H9 (cell line): ENCODE measurements at regions not wholly inside any gene's neighbourhood (a gene's known extent, or its start where the extent isn't known, plus 50 kb on each side); places are given as distances from the start of the nearest gene placed in this dataset.

Experiments
- DNase-seq: peaks from one replicate; pipeline ENCODE4 v3.0.0-alpha.2; 2017
- H2AFZ ChIP-seq: one replicate; pipeline ENCODE4 v1.6.1; 2013; ENCODE audit warnings: mild to moderate bottlenecking, low read length, control low read depth, moderate library complexity
- H2AK5ac ChIP-seq: 2 replicates; pipeline ENCODE4 v1.6.1; 2013; ENCODE audit warnings: low read length, control low read depth, mixed read lengths; ENCODE audit not compliant: insufficient read length
- H2BK120ac ChIP-seq: one replicate; pipeline ENCODE4 v1.6.1; 2013; ENCODE audit warnings: low read depth, mild to moderate bottlenecking, low read length, control low read depth, inconsistent platforms; ENCODE audit not compliant: poor library complexity, severe bottlenecking
- H2BK12ac ChIP-seq: 2 replicates; pipeline ENCODE4 v1.6.1; 2013; ENCODE audit warnings: low read length, control low read depth, mixed read lengths, low read depth; ENCODE audit not compliant: insufficient read length
- H2BK15ac ChIP-seq: 2 replicates; pipeline ENCODE4 v1.6.1; 2013; ENCODE audit warnings: low read depth, low read length, control low read depth
- H2BK20ac ChIP-seq: one replicate; pipeline ENCODE4 v1.6.1; 2013; ENCODE audit warnings: low read depth, mild to moderate bottlenecking, low read length, control low read depth, inconsistent platforms; ENCODE audit not compliant: poor library complexity, severe bottlenecking
- H2BK5ac ChIP-seq: 2 replicates; pipeline ENCODE4 v1.6.1; 2013; ENCODE audit warnings: low read length, control low read depth, mixed read lengths; ENCODE audit not compliant: insufficient read length
- H3K14ac ChIP-seq: 2 replicates; pipeline ENCODE4 v1.6.1; 2013; ENCODE audit warnings: low read length, control low read depth; ENCODE audit not compliant: insufficient read depth
- H3K18ac ChIP-seq: 2 replicates; pipeline ENCODE4 v1.6.1; 2013; ENCODE audit warnings: low read depth, mild to moderate bottlenecking, mixed read lengths, low read length, control low read depth; ENCODE audit not compliant: insufficient read length
- H3K23ac ChIP-seq: 2 replicates; pipeline ENCODE4 v1.6.1; 2013; ENCODE audit warnings: low read length, control low read depth, mixed read lengths, low read depth; ENCODE audit not compliant: insufficient read length
- H3K23me2 ChIP-seq: 2 replicates; pipeline ENCODE4 v1.6.1; 2013; ENCODE audit warnings: low read depth, mild to moderate bottlenecking, mixed read lengths, low read length, control low read depth; ENCODE audit not compliant: insufficient read length, poor library complexity, severe bottlenecking
- H3K27ac ChIP-seq: 2 replicates; pipeline ENCODE4 v1.5.1; 2013; ENCODE audit warnings: low read length, control low read depth, mixed read lengths, low read depth; ENCODE audit not compliant: insufficient read length
- H3K27me3 ChIP-seq: 2 replicates; pipeline ENCODE4 v1.6.1; 2013; ENCODE audit warnings: low read length, control low read depth, inconsistent platforms; ENCODE audit not compliant: insufficient read depth
- H3K4ac ChIP-seq: 2 replicates; pipeline ENCODE4 v1.6.1; 2013; ENCODE audit warnings: low read depth, mild to moderate bottlenecking, control low read depth, inconsistent platforms, low read length, moderate library complexity
- H3K4me1 ChIP-seq: 2 replicates; pipeline ENCODE4 v1.6.1; 2013; ENCODE audit warnings: low read length, control low read depth, inconsistent platforms; ENCODE audit not compliant: insufficient read depth
- H3K4me2 ChIP-seq: 2 replicates; pipeline ENCODE4 v1.6.1; 2013; ENCODE audit warnings: low read length, control low read depth, mixed read lengths; ENCODE audit not compliant: insufficient read length, insufficient read depth
- H3K56ac ChIP-seq: 2 replicates; pipeline ENCODE4 v1.6.1; 2013; ENCODE audit warnings: low read depth, mild to moderate bottlenecking, mixed read lengths, low read length, control low read depth; ENCODE audit not compliant: insufficient read length
- H3K79me1 ChIP-seq: 2 replicates; pipeline ENCODE4 v1.6.1; 2013; ENCODE audit warnings: low read depth, mild to moderate bottlenecking, moderate library complexity, low read length, control low read depth, inconsistent platforms; ENCODE audit not compliant: insufficient read depth, poor library complexity, severe bottlenecking
- H3K79me2 ChIP-seq: 2 replicates; pipeline ENCODE4 v1.6.1; 2013; ENCODE audit warnings: low read length, control low read depth, inconsistent platforms; ENCODE audit not compliant: insufficient read depth
- H3K9ac ChIP-seq: 2 replicates; pipeline ENCODE4 v1.6.1; 2013; ENCODE audit warnings: low read length, control low read depth, mixed read lengths; ENCODE audit not compliant: insufficient read length; ENCODE audit errors: extremely low read depth
- H3K9me3 ChIP-seq: one replicate; pipeline ENCODE4 v1.6.1; 2013; ENCODE audit warnings: low read depth, low read length, inconsistent platforms; ENCODE audit not compliant: control insufficient read depth
- H3T11ph ChIP-seq: one replicate; pipeline ENCODE4 v1.6.1; 2013; ENCODE audit warnings: mild to moderate bottlenecking, low read length, control low read depth, inconsistent platforms
- H4K20me1 ChIP-seq: one replicate; pipeline ENCODE4 v1.6.1; 2013; ENCODE audit not compliant: control insufficient read depth, insufficient read length, insufficient read depth
- H4K5ac ChIP-seq: 2 replicates; pipeline ENCODE4 v1.6.1; 2013; ENCODE audit warnings: low read depth, mild to moderate bottlenecking, mixed read lengths, low read length, control low read depth; ENCODE audit not compliant: insufficient read length
- H4K8ac ChIP-seq: replicated peaks from 2 replicates; pipeline ENCODE4 v1.6.1; 2013; ENCODE audit warnings: low read length, control low read depth, mixed read lengths, low read depth; ENCODE audit not compliant: insufficient read length
- H4K91ac ChIP-seq: 2 replicates; pipeline ENCODE4 v1.6.1; 2013; ENCODE audit warnings: low read depth, mild to moderate bottlenecking, moderate library complexity, mixed read lengths, low read length, control low read depth; ENCODE audit not compliant: insufficient read length
- H3K27ac Mint-ChIP-seq, 3 experiments: 2 replicates in 2 of 3; 3 replicates in 1 of 3; pipeline ENCODE4 v1.8.0; 2020 to 2021; ENCODE audit warnings: mixed read lengths in 3 of 3, mild to moderate bottlenecking in 1 of 3, moderate library complexity in 1 of 3
- H3K27me3 Mint-ChIP-seq: 2 replicates; pipeline ENCODE4 v1.8.0; 2021; ENCODE audit warnings: low read depth, mild to moderate bottlenecking, moderate library complexity, mixed read lengths
- H3K36me3 Mint-ChIP-seq, 3 experiments: 2 replicates in 2 of 3; 3 replicates in 1 of 3; pipeline ENCODE4 v1.8.0; 2020 to 2021; ENCODE audit warnings: low read depth in 3 of 3, mixed read lengths in 3 of 3; ENCODE audit not compliant: insufficient read depth in 1 of 3
- H3K4me1 Mint-ChIP-seq, 2 experiments: 2 replicates each; pipeline ENCODE4 v1.8.0; 2020; ENCODE audit warnings: mixed read lengths in 2 of 2
- H3K4me3 Mint-ChIP-seq, 2 experiments: 2 replicates in 1 of 2; 3 replicates in 1 of 2; pipeline ENCODE4 v1.8.0; 2020 to 2021; ENCODE audit warnings: mild to moderate bottlenecking in 2 of 2, mixed read lengths in 2 of 2, moderate library complexity in 1 of 2
- H3K9me3 Mint-ChIP-seq, 2 experiments: 2 replicates in 1 of 2; 3 replicates in 1 of 2; pipeline ENCODE4 v1.8.0; 2020; ENCODE audit warnings: mild to moderate bottlenecking in 2 of 2, mixed read lengths in 2 of 2, moderate library complexity in 1 of 2
- WGBS: extraction: QIAGEN DNeasy Blood & Tissue Kit; methylation state at CpG from one replicate; pipeline ENCODE4 v1.1.7; 2013; ENCODE audit warnings: missing lambda C conversion rate, low lambda C conversion rate, mixed read lengths; ENCODE audit not compliant: insufficient read length; ENCODE audit errors: extremely low coverage; 5-methylcytosine and 5-hydroxymethylcytosine counted together
- TF ChIP-seq, protein P1 (sequence below): fragments of 200-600 bp; sonication (generic); conservative IDR thresholded peaks from 3 replicates; pipeline ENCODE4 v1.8.0; 2021; ENCODE audit warnings: antibody characterized with exemption, mild to moderate bottlenecking

DNA sequence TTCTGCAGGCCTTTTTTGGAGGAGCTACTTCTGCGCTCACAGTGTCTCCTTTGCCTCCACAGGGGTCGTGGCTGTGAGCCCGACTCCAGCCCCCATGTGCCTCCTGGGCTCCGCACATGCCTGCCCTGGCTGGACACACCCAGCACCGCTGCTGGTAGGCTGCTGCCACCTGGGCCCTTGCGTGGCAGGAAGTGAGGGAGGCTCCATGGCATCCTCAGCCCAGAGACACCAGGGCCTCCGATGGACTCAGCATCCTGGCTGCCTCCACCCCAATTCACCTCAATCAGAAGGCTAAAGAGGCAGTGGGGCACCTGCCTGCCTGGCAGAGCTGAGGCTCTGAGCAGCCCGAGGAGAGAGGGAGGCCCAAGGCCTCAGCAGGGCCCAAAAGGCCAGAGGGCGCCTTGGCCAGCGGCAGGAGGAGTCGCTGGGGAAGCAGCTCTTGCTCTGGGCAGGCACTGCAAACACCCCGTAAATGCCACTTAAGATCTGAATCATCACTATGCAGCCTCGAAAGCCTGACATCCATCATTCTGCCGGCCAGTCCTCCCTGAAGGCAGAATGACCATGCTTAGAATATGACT, 68.3 kb upstream of the OTOS start:
- Histone ChIP-seq H3K4ac (no peak overlapping the region), H3K4me2 (no peak overlapping the region), H3K23me2 (no peaks in the 10 kb centered on the region), H2AK5ac (no peak overlapping the region), H3K27ac (no peak overlapping the region), H4K5ac (no peak overlapping the region), H2AFZ (no peak overlapping the region), H3K4me1 (peaks cover 6% of the 10 kb centered on the region; the same call in 1 of the 2 replicates), H3T11ph (no peak overlapping the region), H3K23ac (no peak overlapping the region), H3K9ac (no peak overlapping the region), H3K9me3 (no peaks in the 10 kb centered on the region), H3K27me3 (no peaks in the 10 kb centered on the region), H3K14ac (no peak overlapping the region), H3K18ac (no peak overlapping the region), H3K79me2 (no peaks in the 10 kb centered on the region), H2BK15ac (no peak overlapping the region), H3K56ac (no peak overlapping the region), H4K8ac (no peak overlapping the region), H2BK120ac (no peak overlapping the region), H4K20me1 (no peaks in the 10 kb centered on the region), H2BK5ac (no peak overlapping the region), H2BK12ac (no peak overlapping the region), H4K91ac (no peak overlapping the region), H3K79me1 (no peaks in the 10 kb centered on the region), H2BK20ac (no peak overlapping the region)
- Mint-ChIP-seq H3K36me3 (peaks cover 0 to 5% (median 0%) of the 10 kb centered on the region in 3 experiments; a peak in 4 of 7 replicates), H3K4me1 (peaks cover 16 to 20% of the 10 kb centered on the region in 2 experiments), H3K9me3 (peaks cover 3 to 14% of the 10 kb centered on the region in 2 experiments), H3K27ac (no peak overlapping the region), H3K27me3 (peaks cover 9% of the 10 kb centered on the region), H3K4me3 (no peak overlapping the region)
- DNase-seq: no peak
- TF ChIP-seq, protein P1, sequence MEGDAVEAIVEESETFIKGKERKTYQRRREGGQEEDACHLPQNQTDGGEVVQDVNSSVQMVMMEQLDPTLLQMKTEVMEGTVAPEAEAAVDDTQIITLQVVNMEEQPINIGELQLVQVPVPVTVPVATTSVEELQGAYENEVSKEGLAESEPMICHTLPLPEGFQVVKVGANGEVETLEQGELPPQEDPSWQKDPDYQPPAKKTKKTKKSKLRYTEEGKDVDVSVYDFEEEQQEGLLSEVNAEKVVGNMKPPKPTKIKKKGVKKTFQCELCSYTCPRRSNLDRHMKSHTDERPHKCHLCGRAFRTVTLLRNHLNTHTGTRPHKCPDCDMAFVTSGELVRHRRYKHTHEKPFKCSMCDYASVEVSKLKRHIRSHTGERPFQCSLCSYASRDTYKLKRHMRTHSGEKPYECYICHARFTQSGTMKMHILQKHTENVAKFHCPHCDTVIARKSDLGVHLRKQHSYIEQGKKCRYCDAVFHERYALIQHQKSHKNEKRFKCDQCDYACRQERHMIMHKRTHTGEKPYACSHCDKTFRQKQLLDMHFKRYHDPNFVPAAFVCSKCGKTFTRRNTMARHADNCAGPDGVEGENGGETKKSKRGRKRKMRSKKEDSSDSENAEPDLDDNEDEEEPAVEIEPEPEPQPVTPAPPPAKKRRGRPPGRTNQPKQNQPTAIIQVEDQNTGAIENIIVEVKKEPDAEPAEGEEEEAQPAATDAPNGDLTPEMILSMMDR: no peak
- no CpG with 5 or more reads among the region's 14 CpGs for whole genome bisulfite sequencing
